DOHH2 (cell line): ENCODE measurements at regions not wholly inside any gene's neighbourhood (a gene's known extent, or its start where the extent isn't known, plus 50 kb on each side); places are given as distances from the start of the nearest gene placed in this dataset.

Experiments used
- CTCF ChIP-seq: fragments of 200-600 bp; sonication (generic); IDR thresholded peaks from one replicate; pipeline ENCODE4 v1.5.1; 2014; ENCODE audit warnings: antibody characterized with exemption, mild to moderate bottlenecking, low read depth, low read length; ENCODE audit not compliant: poor library complexity, severe bottlenecking
- EZH2phosphoT487 ChIP-seq: fragments of 200-600 bp; sonication (generic); IDR thresholded peaks from 2 replicates; pipeline ENCODE4 v1.6.1; 2017; ENCODE audit warnings: borderline replicate concordance, mild to moderate bottlenecking, antibody characterized with exemption, low read length, moderate library complexity, mixed read lengths

GRCh38 chr6:91715171-91715805 lies 1128.4 kb upstream of the MAP3K7 start:
- TF ChIP-seq CTCF (no peak), EZH2phosphoT487 (no peak)
